ENCODE measurements at regions not wholly inside any gene's neighbourhood (a gene's known extent, or its start where the extent isn't known, plus 50 kb on each side); places are given as distances from the start of the nearest gene placed in this dataset.

GRCh38 chr4:165548702-165549101 lies 169.9 kb downstream of the CPE start:
- intact Hi-C loops (cut with DNase I): no loop called here
- no peak overlapping the region for H3K27ac ChIP-seq (replicated peaks in 1 of 4)
- H3K9me3 ChIP-seq: no peaks in the 10 kb centered on the region
- no peaks in the 10 kb centered on the region for H3K27me3 ChIP-seq
- no peaks in the 10 kb centered on the region for H3K36me3 ChIP-seq
- no peak for DNase-seq (ENCODE audit: extremely low spot score)
- peaks cover 0 to 16% (median 3%) of the 10 kb centered on the region in 4 donors for H3K4me1 ChIP-seq
- no peak for TF ChIP-seq POLR2AphosphoS5 (IDR thresholded peaks at IDR 0.05)
- no peak for TF ChIP-seq EP300 (IDR thresholded peaks at IDR 0.05)
- TF ChIP-seq CTCF (IDR thresholded peaks at IDR 0.05): no peak
- no peak overlapping the region for H3K4me3 ChIP-seq
- 68% methylated on average over 2 of the region's 2 CpGs for WGBS

- Histone ChIP-seq H3K4me3 (no peak overlapping the region), H3K27me3 (no peaks in the 10 kb centered on the region), H3K27ac (replicated peaks in 1 of 4) (no peak overlapping the region), H3K36me3 (no peaks in the 10 kb centered on the region), H3K4me1 (no peaks in the 10 kb centered on the region), H3K9me3 (no peaks in the 10 kb centered on the region)
- intact Hi-C loops (cut with DNase I): no loop called here
- no peak for DNase-seq (ENCODE audit: extremely low spot score)
- 91% methylated on average over 2 of the region's 2 CpGs for WGBS
- no peak for TF ChIP-seq POLR2A (IDR thresholded peaks at IDR 0.05; ENCODE audit: low read depth)
- no peak for TF ChIP-seq EP300 (IDR thresholded peaks at IDR 0.05)
- TF ChIP-seq CTCF (IDR thresholded peaks at IDR 0.05): no peak
- TF ChIP-seq POLR2AphosphoS5 (IDR thresholded peaks at IDR 0.05): no peak
Measured at GRCh38 chr4:165553221-165553810, 174.5 kb downstream of the CPE start.

- Histone ChIP-seq H3K4me3 (no peak overlapping the region), H3K9me3 (peaks cover 0 to under 1% (median 0%) of the 10 kb centered on the region in 4 donors), H3K36me3 (no peaks in the 10 kb centered on the region), H3K27ac (replicated peaks in 1 of 4) (no peak overlapping the region), H3K27me3 (no peaks in the 10 kb centered on the region), H3K4me1 (no peaks in the 10 kb centered on the region)
- 84% methylated on average over 5 of the region's 5 CpGs for WGBS
- TF ChIP-seq EP300 (IDR thresholded peaks at IDR 0.05): no peak
- DNase-seq (ENCODE audit: extremely low spot score): no peak
- intact Hi-C loops (cut with DNase I): no loop called here
Measured at GRCh38 chr4:165555302-165555701, 176.5 kb downstream of the CPE start.

- TF ChIP-seq EP300 (IDR thresholded peaks at IDR 0.05) (no peak), CTCF (IDR thresholded peaks at IDR 0.05) (no peak), POLR2A (IDR thresholded peaks at IDR 0.05; ENCODE audit: low read depth) (no peak), POLR2AphosphoS5 (IDR thresholded peaks at IDR 0.05) (no peak)
- Histone ChIP-seq H3K4me3 (no peak overlapping the region), H3K27ac (replicated peaks in 1 of 4) (no peak overlapping the region), H3K4me1 (no peaks in the 10 kb centered on the region), H3K36me3 (no peaks in the 10 kb centered on the region), H3K27me3 (no peaks in the 10 kb centered on the region), H3K9me3 (peaks cover 0 to 10% (median 3%) of the 10 kb centered on the region in 4 donors)
- intact Hi-C loops (cut with DNase I): no loop called here
- 79% methylated on average over 1 of the region's 1 CpG for WGBS
- no peak for DNase-seq (ENCODE audit: extremely low spot score)
Measured at GRCh38 chr4:165556383-165556782, 177.6 kb downstream of the CPE start.

- H3K27me3 ChIP-seq: no peaks in the 10 kb centered on the region
- TF ChIP-seq CTCF (IDR thresholded peaks at IDR 0.05) (no peak), POLR2A (IDR thresholded peaks at IDR 0.05; ENCODE audit: low read depth) (no peak), EP300 (IDR thresholded peaks at IDR 0.05) (no peak), POLR2AphosphoS5 (IDR thresholded peaks at IDR 0.05) (no peak)
- no peak overlapping the region for H3K27ac ChIP-seq (replicated peaks in 1 of 4)
- no peak overlapping the region for H3K4me3 ChIP-seq
- DNase-seq (ENCODE audit: extremely low spot score): no peak
- H3K4me1 ChIP-seq: peaks cover 0 to 5% (median 0%) of the 10 kb centered on the region in 4 donors
- intact Hi-C loops (cut with DNase I): no loop called here
- 96% methylated on average over 4 of the region's 4 CpGs for WGBS
- H3K36me3 ChIP-seq: no peaks in the 10 kb centered on the region
- H3K9me3 ChIP-seq: peaks cover 0 to 13% (median 3%) of the 10 kb centered on the region in 4 donors
Measured at GRCh38 chr4:165560941-165561340, 182.1 kb downstream of the CPE start.
